ENCODE measurements at regions not wholly inside any gene's neighbourhood (a gene's known extent, or its start where the extent isn't known, plus 50 kb on each side); places are given as distances from the start of the nearest gene placed in this dataset.
"Not testable (repeated sequence)": the region's sequence is repeated elsewhere in the genome, so short reads cannot be mapped to it uniquely, and the experiment has no call there.

GRCh38 chr10:7056216-7056615 is 354.6 kb downstream of the SFMBT2 start:
- no peak for DNase-seq

GRCh38 chr10:7054915-7055314 is 355.9 kb downstream of the SFMBT2 start:
- no peak for DNase-seq

GRCh38 chr10:7053195-7053594 is 357.6 kb downstream of the SFMBT2 start:
- DNase-seq: no peak

- DNase-seq: not testable (repeated sequence)
These were observed 360.8 kb downstream of the SFMBT2 start for GRCh38 chr10:7050024-7050423.

GRCh38 chr10:7048061-7048460 is 362.8 kb downstream of the SFMBT2 start:
- DNase-seq: no peak

GRCh38 chr10:7046615-7047014 is 364.2 kb downstream of the SFMBT2 start:
- no peak for DNase-seq

GRCh38 chr10:7045891-7046599 is 364.8 kb downstream of the SFMBT2 start:
- no peak for DNase-seq

GRCh38 chr10:7043055-7043653 is 367.7 kb downstream of the SFMBT2 start:
- no peak for DNase-seq

GRCh38 chr10:7042419-7043054 is 368.3 kb downstream of the SFMBT2 start:
- no peak for DNase-seq

- no peak for DNase-seq
These were observed 368.8 kb downstream of the SFMBT2 start for GRCh38 chr10:7042000-7042399.

- DNase-seq: no peak
These were observed 370.2 kb downstream of the SFMBT2 start for GRCh38 chr10:7040681-7041080.

- no peak for DNase-seq
These were observed 371.0 kb downstream of the SFMBT2 start for GRCh38 chr10:7039859-7040258.

GRCh38 chr10:7038416-7038815 is 372.4 kb downstream of the SFMBT2 start:
- DNase-seq: no peak

- not testable (repeated sequence) for DNase-seq
These were observed 373.4 kb downstream of the SFMBT2 start for GRCh38 chr10:7037434-7037833.

GRCh38 chr10:7036951-7037350 is 373.9 kb downstream of the SFMBT2 start:
- DNase-seq: no peak

GRCh38 chr10:7035126-7035761 is 375.6 kb downstream of the SFMBT2 start:
- no peak for DNase-seq

- DNase-seq: no peak
These were observed 377.8 kb downstream of the SFMBT2 start for GRCh38 chr10:7033031-7033430.

- no peak for DNase-seq
These were observed 380.5 kb downstream of the SFMBT2 start for GRCh38 chr10:7030134-7030855.

- DNase-seq: no peak
These were observed 381.2 kb downstream of the SFMBT2 start for GRCh38 chr10:7029672-7030071.

GRCh38 chr10:7028809-7029166 is 382.0 kb downstream of the SFMBT2 start:
- no peak for DNase-seq

- DNase-seq: no peak
These were observed 382.7 kb downstream of the SFMBT2 start for GRCh38 chr10:7027913-7028808.
